ENCODE measurements at regions not wholly inside any gene's neighbourhood (a gene's known extent, or its start where the extent isn't known, plus 50 kb on each side); places are given as distances from the start of the nearest gene placed in this dataset.
"Not testable (repeated sequence)": the region's sequence is repeated elsewhere in the genome, so short reads cannot be mapped to it uniquely, and the experiment has no call there.

GRCh38 chr10:129063212-129063611, 403.8 kb upstream of the MGMT start:
- H3K4me2 ChIP-seq (ENCODE audit: low read length): no peak overlapping the region
- BruUV-seq (replicated peaks): no TSS peak
- ChIA-PET POLR2A (ENCODE audit: unreplicated experiment) (no interaction called here), CTCF (no interaction called here)
- H2AFZ ChIP-seq (ENCODE audit: low read length): no peak overlapping the region
- H3K27me3 ChIP-seq (ENCODE audit: low read length): no peaks in the 10 kb centered on the region
- H4K20me1 ChIP-seq (ENCODE audit: low read length): no peaks in the 10 kb centered on the region
- ATAC-seq: no peak
- no peak overlapping the region for H3K4me3 ChIP-seq (ENCODE audit: low read length)
- H3K4me1 ChIP-seq (ENCODE audit: insufficient read depth, low read length): no peaks in the 10 kb centered on the region
- no peaks in the 10 kb centered on the region for H3K36me3 ChIP-seq (ENCODE audit: low read depth, low read length)
- H3K9ac ChIP-seq (ENCODE audit: low read length): no peak overlapping the region
- DNase-seq: no peak
- intact Hi-C loops (cut with micrococcal nuclease): no loop called here
- no peaks in the 10 kb centered on the region for H3K79me2 ChIP-seq (ENCODE audit: low read length)
- no peaks in the 10 kb centered on the region for H3F3A ChIP-seq (ENCODE audit: low read length, unreplicated experiment)
- no peaks in the 10 kb centered on the region for H3K9me2 ChIP-seq (replicated peaks; ENCODE audit: low read length)
- TF ChIP-seq, protein P1, sequence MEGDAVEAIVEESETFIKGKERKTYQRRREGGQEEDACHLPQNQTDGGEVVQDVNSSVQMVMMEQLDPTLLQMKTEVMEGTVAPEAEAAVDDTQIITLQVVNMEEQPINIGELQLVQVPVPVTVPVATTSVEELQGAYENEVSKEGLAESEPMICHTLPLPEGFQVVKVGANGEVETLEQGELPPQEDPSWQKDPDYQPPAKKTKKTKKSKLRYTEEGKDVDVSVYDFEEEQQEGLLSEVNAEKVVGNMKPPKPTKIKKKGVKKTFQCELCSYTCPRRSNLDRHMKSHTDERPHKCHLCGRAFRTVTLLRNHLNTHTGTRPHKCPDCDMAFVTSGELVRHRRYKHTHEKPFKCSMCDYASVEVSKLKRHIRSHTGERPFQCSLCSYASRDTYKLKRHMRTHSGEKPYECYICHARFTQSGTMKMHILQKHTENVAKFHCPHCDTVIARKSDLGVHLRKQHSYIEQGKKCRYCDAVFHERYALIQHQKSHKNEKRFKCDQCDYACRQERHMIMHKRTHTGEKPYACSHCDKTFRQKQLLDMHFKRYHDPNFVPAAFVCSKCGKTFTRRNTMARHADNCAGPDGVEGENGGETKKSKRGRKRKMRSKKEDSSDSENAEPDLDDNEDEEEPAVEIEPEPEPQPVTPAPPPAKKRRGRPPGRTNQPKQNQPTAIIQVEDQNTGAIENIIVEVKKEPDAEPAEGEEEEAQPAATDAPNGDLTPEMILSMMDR (conservative IDR thresholded peaks at IDR 0.05; ENCODE audit: low read depth, low read length): no peak
- TF ChIP-seq EZH2phosphoT487 (IDR thresholded peaks at IDR 0.05; ENCODE audit: borderline replicate concordance, low read length) (no peak), EZH2 (IDR thresholded peaks at IDR 0.05; ENCODE audit: low read length, unreplicated experiment) (no peak)
- no peak overlapping the region for H3K27ac ChIP-seq (ENCODE audit: low read length)
- no peaks in the 10 kb centered on the region for H3K9me3 ChIP-seq (ENCODE audit: low read length)

GRCh38 chr10:129063877-129064276, 403.2 kb upstream of the MGMT start:
- no TSS peak for BruUV-seq (replicated peaks)

DNA sequence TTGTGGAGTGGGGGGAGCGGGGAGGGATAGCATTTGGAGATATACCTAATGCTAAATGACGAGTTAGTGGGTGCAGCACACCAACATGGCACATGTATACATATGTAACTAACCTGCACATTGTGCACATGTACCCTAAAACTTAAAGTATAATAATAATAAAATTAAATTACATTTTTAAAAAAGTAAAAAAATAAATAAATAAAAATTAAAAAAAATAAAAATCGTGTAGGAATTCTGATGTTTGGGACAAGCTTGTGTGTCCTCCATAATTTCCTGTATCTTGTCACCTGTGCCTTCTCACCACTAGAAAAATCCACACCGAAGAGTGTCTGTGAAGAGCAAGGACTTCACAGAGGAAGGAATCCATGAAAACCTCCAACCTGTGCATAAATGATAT, 400.5 kb upstream of the MGMT start:
- H3K9me3 ChIP-seq (ENCODE audit: low read length); CTCF ChIA-PET; H3F3A ChIP-seq (ENCODE audit: low read length, unreplicated experiment); POLR2A ChIA-PET (ENCODE audit: unreplicated experiment); H3K27ac ChIP-seq (ENCODE audit: low read length); intact Hi-C loops (cut with micrococcal nuclease); H3K79me2 ChIP-seq (ENCODE audit: low read length); H3K4me3 ChIP-seq (ENCODE audit: low read length); H3K9ac ChIP-seq (ENCODE audit: low read length); H3K27me3 ChIP-seq (ENCODE audit: low read length); H3K36me3 ChIP-seq (ENCODE audit: low read depth, low read length); ATAC-seq; H3K9me2 ChIP-seq (replicated peaks; ENCODE audit: low read length); DNase-seq; H2AFZ ChIP-seq (ENCODE audit: low read length); BruUV-seq (replicated peaks); H3K4me1 ChIP-seq (ENCODE audit: insufficient read depth, low read length); H4K20me1 ChIP-seq (ENCODE audit: low read length); H3K4me2 ChIP-seq (ENCODE audit: low read length): not testable (repeated sequence)

More at GRCh38 chr10:129063877-129064276, 403.2 kb upstream of the MGMT start:
- Histone ChIP-seq H3K79me2 (ENCODE audit: low read length) (no peaks in the 10 kb centered on the region), H3K4me1 (ENCODE audit: insufficient read depth, low read length) (no peaks in the 10 kb centered on the region), H3K4me3 (ENCODE audit: low read length) (no peak overlapping the region), H3K9me2 (replicated peaks; ENCODE audit: low read length) (no peaks in the 10 kb centered on the region), H3K9me3 (ENCODE audit: low read length) (no peaks in the 10 kb centered on the region), H3K27ac (ENCODE audit: low read length) (no peak overlapping the region), H3K36me3 (ENCODE audit: low read depth, low read length) (no peaks in the 10 kb centered on the region), H2AFZ (ENCODE audit: low read length) (no peak overlapping the region), H3K4me2 (ENCODE audit: low read length) (no peak overlapping the region), H3K27me3 (ENCODE audit: low read length) (no peaks in the 10 kb centered on the region), H3F3A (ENCODE audit: low read length, unreplicated experiment) (no peaks in the 10 kb centered on the region), H3K9ac (ENCODE audit: low read length) (no peak overlapping the region), H4K20me1 (ENCODE audit: low read length) (no peaks in the 10 kb centered on the region)
- ChIA-PET CTCF (no interaction called here), POLR2A (ENCODE audit: unreplicated experiment) (no interaction called here)
- no peak for TF ChIP-seq EZH2phosphoT487 (IDR thresholded peaks at IDR 0.05; ENCODE audit: borderline replicate concordance, low read length)
- DNase-seq: no peak
- intact Hi-C loops (cut with micrococcal nuclease): no loop called here
- ATAC-seq: no peak

GRCh38 chr10:129071411-129071810, 395.6 kb upstream of the MGMT start:
- intact Hi-C loops (cut with micrococcal nuclease): not testable (repeated sequence)

More at GRCh38 chr10:129071411-129071810, 395.6 kb upstream of the MGMT start:
- H3K4me2 ChIP-seq (ENCODE audit: low read length); POLR2A ChIA-PET (ENCODE audit: unreplicated experiment); H3K79me2 ChIP-seq (ENCODE audit: low read length); H4K20me1 ChIP-seq (ENCODE audit: low read length); H3K9me2 ChIP-seq (replicated peaks; ENCODE audit: low read length); CTCF ChIA-PET; ATAC-seq; BruUV-seq (replicated peaks); H3K36me3 ChIP-seq (ENCODE audit: low read depth, low read length); H2AFZ ChIP-seq (ENCODE audit: low read length); DNase-seq; H3K9ac ChIP-seq (ENCODE audit: low read length); H3K4me1 ChIP-seq (ENCODE audit: insufficient read depth, low read length); H3K27ac ChIP-seq (ENCODE audit: low read length); H3K4me3 ChIP-seq (ENCODE audit: low read length); H3K9me3 ChIP-seq (ENCODE audit: low read length); H3F3A ChIP-seq (ENCODE audit: low read length, unreplicated experiment); H3K27me3 ChIP-seq (ENCODE audit: low read length): not testable (repeated sequence)

Data from PC-3 (cell line).